ENCODE measurements at regions not wholly inside any gene's neighbourhood (a gene's known extent, or its start where the extent isn't known, plus 50 kb on each side); places are given as distances from the start of the nearest gene placed in this dataset.

DNA sequence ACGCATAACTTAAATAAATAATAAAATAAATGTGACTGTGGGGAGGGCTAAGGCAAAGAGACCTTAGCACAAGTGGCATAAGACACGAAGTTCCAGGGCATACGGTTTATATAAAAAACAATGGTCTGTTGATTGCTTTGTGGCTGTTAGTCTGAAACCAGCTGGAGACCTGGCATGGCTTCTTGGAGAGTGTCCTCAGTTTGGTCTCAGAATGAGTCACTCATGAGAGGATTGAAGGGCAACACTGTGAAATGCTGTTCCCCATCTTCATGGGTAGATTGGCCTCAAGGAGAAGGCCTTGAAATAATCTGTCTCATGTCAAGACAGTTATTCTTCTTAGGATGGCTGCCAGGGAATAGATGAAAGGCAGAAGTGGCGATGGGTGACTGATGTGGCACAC is 62.2 kb downstream of the SOX2 start:
- TF ChIP-seq CTCF (IDR thresholded peaks at IDR 0.05) (no peak), POLR2A (IDR thresholded peaks at IDR 0.05) (no peak)

Data from body of pancreas (tissue), 4 donors.